ENCODE measurements at regions not wholly inside any gene's neighbourhood (a gene's known extent, or its start where the extent isn't known, plus 50 kb on each side); places are given as distances from the start of the nearest gene placed in this dataset.
A peak's percentile ranks its signal among the peaks of the same experiment; 100 is the strongest.

DNA sequence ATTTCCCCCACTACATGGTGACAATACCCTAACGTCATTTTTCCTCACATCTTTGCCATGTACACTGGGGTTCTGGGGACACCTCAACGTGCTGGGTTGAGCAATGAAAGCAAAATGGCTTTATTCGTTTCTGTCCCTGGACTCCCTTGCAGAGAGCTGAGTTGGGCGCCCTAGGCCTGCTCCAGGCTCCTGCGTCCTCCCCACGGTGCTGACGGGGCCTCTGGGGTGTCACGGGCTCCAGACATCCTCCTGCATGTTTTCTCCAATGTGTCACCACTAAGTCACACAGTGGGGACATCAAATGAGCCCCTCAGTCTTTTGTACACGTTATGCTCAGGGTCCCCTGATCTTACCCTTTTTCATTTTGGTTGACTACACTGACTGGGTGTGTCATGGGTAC, 99.8 kb downstream of the TTLL2 start (continued):
- TF ChIP-seq, protein P1, sequence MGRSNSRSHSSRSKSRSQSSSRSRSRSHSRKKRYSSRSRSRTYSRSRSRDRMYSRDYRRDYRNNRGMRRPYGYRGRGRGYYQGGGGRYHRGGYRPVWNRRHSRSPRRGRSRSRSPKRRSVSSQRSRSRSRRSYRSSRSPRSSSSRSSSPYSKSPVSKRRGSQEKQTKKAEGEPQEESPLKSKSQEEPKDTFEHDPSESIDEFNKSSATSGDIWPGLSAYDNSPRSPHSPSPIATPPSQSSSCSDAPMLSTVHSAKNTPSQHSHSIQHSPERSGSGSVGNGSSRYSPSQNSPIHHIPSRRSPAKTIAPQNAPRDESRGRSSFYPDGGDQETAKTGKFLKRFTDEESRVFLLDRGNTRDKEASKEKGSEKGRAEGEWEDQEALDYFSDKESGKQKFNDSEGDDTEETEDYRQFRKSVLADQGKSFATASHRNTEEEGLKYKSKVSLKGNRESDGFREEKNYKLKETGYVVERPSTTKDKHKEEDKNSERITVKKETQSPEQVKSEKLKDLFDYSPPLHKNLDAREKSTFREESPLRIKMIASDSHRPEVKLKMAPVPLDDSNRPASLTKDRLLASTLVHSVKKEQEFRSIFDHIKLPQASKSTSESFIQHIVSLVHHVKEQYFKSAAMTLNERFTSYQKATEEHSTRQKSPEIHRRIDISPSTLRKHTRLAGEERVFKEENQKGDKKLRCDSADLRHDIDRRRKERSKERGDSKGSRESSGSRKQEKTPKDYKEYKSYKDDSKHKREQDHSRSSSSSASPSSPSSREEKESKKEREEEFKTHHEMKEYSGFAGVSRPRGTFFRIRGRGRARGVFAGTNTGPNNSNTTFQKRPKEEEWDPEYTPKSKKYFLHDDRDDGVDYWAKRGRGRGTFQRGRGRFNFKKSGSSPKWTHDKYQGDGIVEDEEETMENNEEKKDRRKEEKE (IDR thresholded peaks at IDR 0.05): no peak
- TF ChIP-seq SP4 (CRISPR knock-in tag; IDR thresholded peaks at IDR 0.05) (no peak), DPF2 (CRISPR knock-in tag; IDR thresholded peaks at IDR 0.05; ENCODE audit: borderline replicate concordance, low read depth) (no peak), ATF7 (IDR thresholded peaks at IDR 0.05) (no peak), ATF7 (CRISPR knock-in tag; IDR thresholded peaks at IDR 0.05) (peak; percentile 19; the same call in 1 of the 2 replicates), TCF12 (IDR thresholded peaks at IDR 0.05) (no peak), TCF12 (CRISPR knock-in tag; IDR thresholded peaks at IDR 0.05) (no peak), CAMTA2 (CRISPR knock-in tag; IDR thresholded peaks at IDR 0.05; ENCODE audit: borderline replicate concordance) (0 out of 2 replicates have a peak, but pooled peaks have one; percentile 15), ZNF713 (CRISPR knock-in tag; IDR thresholded peaks at IDR 0.05) (no peak), SYNCRIP (IDR thresholded peaks at IDR 0.05; ENCODE audit: insufficient read depth, low read depth, low read length) (no peak), ZNF292 (CRISPR knock-in tag; IDR thresholded peaks at IDR 0.05; ENCODE audit: borderline replicate concordance, low read depth) (no peak)
- TF ChIP-seq, protein P2, sequence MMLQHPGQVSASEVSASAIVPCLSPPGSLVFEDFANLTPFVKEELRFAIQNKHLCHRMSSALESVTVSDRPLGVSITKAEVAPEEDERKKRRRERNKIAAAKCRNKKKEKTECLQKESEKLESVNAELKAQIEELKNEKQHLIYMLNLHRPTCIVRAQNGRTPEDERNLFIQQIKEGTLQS (CRISPR knock-in tag; IDR thresholded peaks at IDR 0.05): no peak
- TF ChIP-seq, protein P3, sequence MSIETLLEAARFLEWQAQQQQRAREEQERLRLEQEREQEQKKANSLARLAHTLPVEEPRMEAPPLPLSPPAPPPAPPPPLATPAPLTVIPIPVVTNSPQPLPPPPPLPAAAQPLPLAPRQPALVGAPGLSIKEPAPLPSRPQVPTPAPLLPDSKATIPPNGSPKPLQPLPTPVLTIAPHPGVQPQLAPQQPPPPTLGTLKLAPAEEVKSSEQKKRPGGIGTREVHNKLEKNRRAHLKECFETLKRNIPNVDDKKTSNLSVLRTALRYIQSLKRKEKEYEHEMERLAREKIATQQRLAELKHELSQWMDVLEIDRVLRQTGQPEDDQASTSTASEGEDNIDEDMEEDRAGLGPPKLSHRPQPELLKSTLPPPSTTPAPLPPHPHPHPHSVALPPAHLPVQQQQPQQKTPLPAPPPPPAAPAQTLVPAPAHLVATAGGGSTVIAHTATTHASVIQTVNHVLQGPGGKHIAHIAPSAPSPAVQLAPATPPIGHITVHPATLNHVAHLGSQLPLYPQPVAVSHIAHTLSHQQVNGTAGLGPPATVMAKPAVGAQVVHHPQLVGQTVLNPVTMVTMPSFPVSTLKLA (IDR thresholded peaks at IDR 0.05): no peak
